Lower leg skin (tissue), 4 donors: ENCODE measurements at regions not wholly inside any gene's neighbourhood (a gene's known extent, or its start where the extent isn't known, plus 50 kb on each side); places are given as distances from the start of the nearest gene placed in this dataset.

Source experiments
- DNase-seq, 2 donors: peaks; one replicate each; pipeline ENCODE4 v3.0.0-alpha.2; 2019; ENCODE audit warnings: low spot score in 2 of 2
- H3K4me3 ChIP-seq: fragments of 200-600 bp; sonication (generic); 2 replicates; pipeline ENCODE4 v1.5.1; 2017; ENCODE audit warnings: mild to moderate bottlenecking, low read depth; ENCODE audit not compliant: poor library complexity, severe bottlenecking
- CTCF ChIP-seq, 3 donors: fragments of 450-650 bp; IDR thresholded peaks; one replicate each; pipeline ENCODE4 v1.5.1; 2016; ENCODE audit warnings: antibody characterized with exemption in 3 of 3, mild to moderate bottlenecking in 3 of 3, moderate library complexity in 2 of 3
- POLR2A ChIP-seq, 2 donors: fragments of 450-650 bp; IDR thresholded peaks; one replicate each; pipeline ENCODE4 v1.6.1; 2016 to 2017; ENCODE audit warnings: antibody characterized with exemption in 2 of 2, mild to moderate bottlenecking in 1 of 2, moderate library complexity in 1 of 2
- WGBS, 2 donors: methylation state at CpG; one replicate each; pipeline ENCODE4 v1.1.5; 2018; 5-methylcytosine and 5-hydroxymethylcytosine counted together
- intact Hi-C: fragments of 100-400 bp; cut with DNase I; formaldehyde crosslinking; loops from one replicate; pipeline ENCODE4 v1.15.0; 2023; ENCODE audit warnings: low total_unique reads

- 31 to 34% methylated on average over 7 of the region's 7 CpGs for WGBS, 2 donors
- intact Hi-C loops: no loop called here
- TF ChIP-seq CTCF (IDR thresholded peaks at IDR 0.05) (no peak), POLR2A (IDR thresholded peaks at IDR 0.05) (no peak)
- no peak for DNase-seq
- no peak overlapping the region for H3K4me3 ChIP-seq
Measured at GRCh38 chr10:10804998-10805740, 212.5 kb upstream of the CELF2 start.

DNA sequence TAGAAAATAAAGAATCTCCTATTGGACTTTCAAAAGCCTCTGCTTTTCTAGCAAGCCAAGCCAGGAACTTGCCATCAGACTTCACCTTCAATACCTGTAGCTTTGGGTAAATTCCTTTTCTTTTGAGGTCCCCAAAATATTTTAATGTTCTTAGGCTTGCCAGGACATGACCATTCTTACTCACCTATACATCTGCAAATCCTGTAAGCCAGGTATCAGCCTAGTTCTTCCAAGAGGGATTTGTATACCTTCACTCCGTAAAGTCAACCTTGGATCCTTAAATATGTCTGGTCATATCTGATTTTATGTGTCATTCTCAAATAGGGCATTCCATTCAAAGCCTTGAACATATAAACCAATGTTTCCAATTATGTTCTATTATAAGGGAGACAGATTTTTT, 210.6 kb upstream of the CELF2 start:
- no peak for DNase-seq
- no peak overlapping the region for H3K4me3 ChIP-seq
- TF ChIP-seq CTCF (IDR thresholded peaks at IDR 0.05) (no peak), POLR2A (IDR thresholded peaks at IDR 0.05) (no peak)
- WGBS, 2 donors: 89% methylated on average over 1 of the region's 1 CpG
- intact Hi-C loops: no loop called here

DNA sequence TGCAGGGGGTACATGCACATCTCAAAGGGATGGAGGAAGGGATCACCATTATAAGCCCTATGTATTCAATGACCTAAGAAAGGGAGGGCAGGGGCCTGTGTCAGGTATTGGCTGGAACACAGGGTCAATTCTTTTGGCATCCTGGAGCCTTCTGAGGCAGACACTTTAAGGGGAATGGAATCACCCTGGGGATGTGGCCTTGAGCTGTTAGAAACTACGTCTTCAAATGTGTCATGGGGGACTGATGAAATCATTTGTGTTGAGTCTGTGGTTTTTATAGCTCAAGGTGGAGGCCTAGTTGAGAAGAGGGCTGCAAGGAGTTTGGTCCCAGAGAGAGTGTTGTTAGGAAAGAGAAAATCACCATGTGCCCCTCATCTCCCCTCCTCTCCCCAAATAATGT, 206.1 kb upstream of the CELF2 start:
- intact Hi-C loops: no loop called here
- WGBS, 2 donors: 80 to 83% methylated on average over 1 of the region's 1 CpG
- no peak overlapping the region for H3K4me3 ChIP-seq
- no peak for DNase-seq
- TF ChIP-seq CTCF (IDR thresholded peaks at IDR 0.05): no peak
- TF ChIP-seq POLR2A (IDR thresholded peaks at IDR 0.05): no peak

GRCh38 chr10:10813656-10814055, 204.0 kb upstream of the CELF2 start:
- intact Hi-C loops: no loop called here
- no peak for TF ChIP-seq CTCF (IDR thresholded peaks at IDR 0.05)
- TF ChIP-seq POLR2A (IDR thresholded peaks at IDR 0.05): no peak
- no peak for DNase-seq
- WGBS, 2 donors: 50 to 67% methylated on average over 2 of the region's 2 CpGs
- no peak overlapping the region for H3K4me3 ChIP-seq

GRCh38 chr10:10814069-10814468, 203.6 kb upstream of the CELF2 start:
- no peak for DNase-seq
- intact Hi-C loops: no loop called here
- H3K4me3 ChIP-seq: no peak overlapping the region
- TF ChIP-seq CTCF (IDR thresholded peaks at IDR 0.05): no peak
- TF ChIP-seq POLR2A (IDR thresholded peaks at IDR 0.05): no peak
- WGBS, 2 donors: 62 to 79% methylated on average over 2 of the region's 2 CpGs

DNA sequence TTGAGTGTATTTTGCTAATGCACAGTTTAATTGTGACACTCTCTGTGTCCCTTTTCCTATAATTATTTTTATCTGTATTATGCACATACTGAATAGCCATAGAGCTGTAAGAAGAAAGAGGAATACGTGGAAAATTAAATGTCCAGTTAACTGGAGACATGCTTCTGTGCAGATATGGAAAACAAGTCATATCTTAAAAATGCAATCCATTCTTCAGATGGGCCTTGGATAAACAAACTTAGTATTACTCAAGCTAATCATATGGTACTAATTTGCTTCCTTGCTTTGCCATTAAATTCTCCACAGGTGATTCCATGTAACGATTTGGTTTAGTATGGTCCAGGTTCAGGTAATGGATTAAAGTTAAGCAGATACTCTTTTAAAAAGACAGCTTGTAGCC, 201.2 kb upstream of the CELF2 start:
- 69 to 72% methylated on average over 2 of the region's 2 CpGs for WGBS, 2 donors
- TF ChIP-seq POLR2A (IDR thresholded peaks at IDR 0.05): no peak
- no peak for TF ChIP-seq CTCF (IDR thresholded peaks at IDR 0.05)
- no peak overlapping the region for H3K4me3 ChIP-seq
- intact Hi-C loops: no loop called here
- DNase-seq: no peak
